HG02678 (cell line): ENCODE measurements at regions not wholly inside any gene's neighbourhood (a gene's known extent, or its start where the extent isn't known, plus 50 kb on each side); places are given as distances from the start of the nearest gene placed in this dataset.

Experiments
- ATAC-seq: cut with Tn5 transposase; IDR thresholded peaks from one replicate; pipeline ENCODE4 v1.9.1; 2021; ENCODE audit warnings: mild to moderate bottlenecking, moderate library complexity; ENCODE audit not compliant: unreplicated experiment

GRCh38 chr11:111045407-111045803 is 200.1 kb upstream of the POU2AF2 start:
- ATAC-seq = no peak

GRCh38 chr11:111044751-111045406 is 200.6 kb upstream of the POU2AF2 start:
- no peak for ATAC-seq

- ATAC-seq = no peak
These were observed 205.5 kb upstream of the POU2AF2 start for GRCh38 chr11:111039982-111040381.

- ATAC-seq = no peak
These were observed 209.8 kb upstream of the POU2AF2 start for GRCh38 chr11:111035746-111036145.

- ATAC-seq = no peak
These were observed 219.3 kb upstream of the POU2AF2 start for GRCh38 chr11:111026241-111026640.

GRCh38 chr11:111021131-111021530 is 224.4 kb upstream of the POU2AF2 start:
- ATAC-seq = no peak

GRCh38 chr11:111019871-111020670 is 225.5 kb upstream of the POU2AF2 start:
- no peak for ATAC-seq

- ATAC-seq = no peak
These were observed 226.1 kb upstream of the POU2AF2 start for GRCh38 chr11:111019451-111019850.

- ATAC-seq = no peak
These were observed 227.0 kb upstream of the POU2AF2 start for GRCh38 chr11:111018566-111018965.

GRCh38 chr11:111012491-111012890 is 233.0 kb upstream of the POU2AF2 start:
- ATAC-seq = no peak

GRCh38 chr11:111011275-111011594 is 234.3 kb upstream of the POU2AF2 start:
- ATAC-seq = no peak

GRCh38 chr11:111010391-111011274 is 234.9 kb upstream of the POU2AF2 start:
- no peak for ATAC-seq

- ATAC-seq = no peak
These were observed 239.3 kb upstream of the POU2AF2 start for GRCh38 chr11:111006227-111006626.

GRCh38 chr11:111001986-111002611 is 243.4 kb upstream of the POU2AF2 start:
- ATAC-seq = no peak

GRCh38 chr11:111001081-111001430 is 244.5 kb upstream of the POU2AF2 start:
- no peak for ATAC-seq

GRCh38 chr11:111000400-111001080 is 245.0 kb upstream of the POU2AF2 start:
- no peak for ATAC-seq

- ATAC-seq = no peak
These were observed 253.0 kb upstream of the POU2AF2 start for GRCh38 chr11:110992481-110992880.

- no peak for ATAC-seq
These were observed 253.7 kb upstream of the POU2AF2 start for GRCh38 chr11:110991661-110992355.

- ATAC-seq = no peak
These were observed 255.2 kb upstream of the POU2AF2 start for GRCh38 chr11:110990311-110990710.
